LoVo (cell line): ENCODE measurements at regions not wholly inside any gene's neighbourhood (a gene's known extent, or its start where the extent isn't known, plus 50 kb on each side); places are given as distances from the start of the nearest gene placed in this dataset.

Experiments used
- DNase-seq: peaks from one replicate; pipeline ENCODE4 v3.0.0-alpha.2; 2016; ENCODE audit warnings: low spot score

- DNase-seq = no peak
These were observed 55.5 kb upstream of the ST6GAL2 start for GRCh38 chr2:106941372-106941993.

- no peak for DNase-seq
These were observed 57.7 kb upstream of the ST6GAL2 start for GRCh38 chr2:106943468-106944200.

GRCh38 chr2:106944215-106944614 lies 58.2 kb upstream of the ST6GAL2 start:
- DNase-seq = no peak

GRCh38 chr2:106948540-106948939 lies 62.6 kb upstream of the ST6GAL2 start:
- no peak for DNase-seq

GRCh38 chr2:106953236-106953635 lies 67.3 kb upstream of the ST6GAL2 start:
- no peak for DNase-seq

GRCh38 chr2:106953779-106954178 lies 67.8 kb upstream of the ST6GAL2 start:
- DNase-seq = no peak

GRCh38 chr2:106954304-106954703 lies 68.3 kb upstream of the ST6GAL2 start:
- DNase-seq = no peak

- DNase-seq = no peak
These were observed 70.4 kb upstream of the ST6GAL2 start for GRCh38 chr2:106956416-106956815.

- DNase-seq = no peak
These were observed 70.9 kb upstream of the ST6GAL2 start for GRCh38 chr2:106956879-106957278.

- DNase-seq = no peak
These were observed 74.2 kb upstream of the ST6GAL2 start for GRCh38 chr2:106959975-106960682.

GRCh38 chr2:106960683-106961161 lies 74.8 kb upstream of the ST6GAL2 start:
- DNase-seq = no peak

GRCh38 chr2:106961328-106961727 lies 75.4 kb upstream of the ST6GAL2 start:
- no peak for DNase-seq

GRCh38 chr2:106963156-106963555 lies 77.2 kb upstream of the ST6GAL2 start:
- no peak for DNase-seq

- no peak for DNase-seq
These were observed 77.9 kb upstream of the ST6GAL2 start for GRCh38 chr2:106963893-106964292.

- DNase-seq = no peak
These were observed 79.6 kb upstream of the ST6GAL2 start for GRCh38 chr2:106965611-106966010.

- DNase-seq = no peak
These were observed 83.8 kb upstream of the ST6GAL2 start for GRCh38 chr2:106969777-106970176.

GRCh38 chr2:106970471-106971261 lies 84.7 kb upstream of the ST6GAL2 start:
- DNase-seq = no peak

GRCh38 chr2:106972782-106973181 lies 86.8 kb upstream of the ST6GAL2 start:
- no peak for DNase-seq

- DNase-seq = no peak
These were observed 88.9 kb upstream of the ST6GAL2 start for GRCh38 chr2:106974891-106975290.

GRCh38 chr2:106975641-106976040 lies 89.7 kb upstream of the ST6GAL2 start:
- no peak for DNase-seq

- no peak for DNase-seq
These were observed 90.6 kb upstream of the ST6GAL2 start for GRCh38 chr2:106976548-106976947.

- no peak for DNase-seq
These were observed 91.8 kb upstream of the ST6GAL2 start for GRCh38 chr2:106977717-106978116.
